ENCODE measurements at regions not wholly inside any gene's neighbourhood (a gene's known extent, or its start where the extent isn't known, plus 50 kb on each side); places are given as distances from the start of the nearest gene placed in this dataset.

DNA sequence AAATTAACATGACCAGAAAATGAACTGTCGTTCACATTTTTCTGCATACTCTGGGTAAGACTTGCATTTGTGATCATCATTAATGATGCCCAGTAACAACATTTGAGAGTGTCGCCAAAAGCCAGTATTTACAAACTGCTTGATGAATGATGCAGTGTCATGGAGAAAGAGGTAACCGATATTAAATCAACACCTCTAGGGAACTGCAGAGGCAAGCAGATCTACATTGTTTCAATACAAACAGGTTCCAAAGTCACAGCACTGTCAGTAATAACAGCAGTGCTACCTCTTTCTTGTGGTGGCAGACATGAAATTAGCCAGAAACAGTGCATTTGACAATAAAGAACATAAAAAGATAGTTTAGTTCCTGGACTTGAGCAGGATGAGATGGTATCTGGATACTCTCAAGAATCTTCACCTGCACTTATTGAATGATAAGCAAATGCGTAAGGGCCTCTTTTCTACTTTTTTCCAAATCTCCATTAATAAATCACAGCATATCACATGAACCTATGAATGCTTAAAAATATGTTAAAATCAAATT, 456.6 kb downstream of the ARHGEF28 start:
- Histone ChIP-seq H3K27ac (ENCODE audit: low read length) (no peak overlapping the region), H3K36me3 (replicated peaks; ENCODE audit: insufficient read depth, low read length) (no peaks in the 10 kb centered on the region), H3K4me2 (ENCODE audit: low read depth, low read length) (no peak overlapping the region), H3K9me3 (replicated peaks; ENCODE audit: insufficient read depth, low read length) (no peaks in the 10 kb centered on the region), H2AFZ (ENCODE audit: low read length) (no peak overlapping the region), H3K4me1 (ENCODE audit: low read length) (peaks cover 21% of the 10 kb centered on the region), H3K9ac (ENCODE audit: low read length) (no peak overlapping the region), H3K4me3 (ENCODE audit: low read length) (no peak overlapping the region), H3F3A (ENCODE audit: insufficient read depth, low read length) (peaks cover 8% of the 10 kb centered on the region; the same call in 1 of the 2 replicates), H3K9me2 (replicated peaks; ENCODE audit: insufficient read depth, low read length) (no peaks in the 10 kb centered on the region), H3K27me3 (replicated peaks; ENCODE audit: insufficient read depth, low read length) (no peaks in the 10 kb centered on the region), H3K79me2 (ENCODE audit: low read length) (no peaks in the 10 kb centered on the region), H4K20me1 (ENCODE audit: insufficient read depth, low read length) (no peaks in the 10 kb centered on the region)
- no peak for DNase-seq
- TF ChIP-seq EZH2phosphoT487 (IDR thresholded peaks at IDR 0.05; ENCODE audit: low read length) (no peak), EZH2 (optimal IDR thresholded peaks at IDR 0.05; ENCODE audit: low read depth, low read length) (no peak)
- TF ChIP-seq, protein P1, sequence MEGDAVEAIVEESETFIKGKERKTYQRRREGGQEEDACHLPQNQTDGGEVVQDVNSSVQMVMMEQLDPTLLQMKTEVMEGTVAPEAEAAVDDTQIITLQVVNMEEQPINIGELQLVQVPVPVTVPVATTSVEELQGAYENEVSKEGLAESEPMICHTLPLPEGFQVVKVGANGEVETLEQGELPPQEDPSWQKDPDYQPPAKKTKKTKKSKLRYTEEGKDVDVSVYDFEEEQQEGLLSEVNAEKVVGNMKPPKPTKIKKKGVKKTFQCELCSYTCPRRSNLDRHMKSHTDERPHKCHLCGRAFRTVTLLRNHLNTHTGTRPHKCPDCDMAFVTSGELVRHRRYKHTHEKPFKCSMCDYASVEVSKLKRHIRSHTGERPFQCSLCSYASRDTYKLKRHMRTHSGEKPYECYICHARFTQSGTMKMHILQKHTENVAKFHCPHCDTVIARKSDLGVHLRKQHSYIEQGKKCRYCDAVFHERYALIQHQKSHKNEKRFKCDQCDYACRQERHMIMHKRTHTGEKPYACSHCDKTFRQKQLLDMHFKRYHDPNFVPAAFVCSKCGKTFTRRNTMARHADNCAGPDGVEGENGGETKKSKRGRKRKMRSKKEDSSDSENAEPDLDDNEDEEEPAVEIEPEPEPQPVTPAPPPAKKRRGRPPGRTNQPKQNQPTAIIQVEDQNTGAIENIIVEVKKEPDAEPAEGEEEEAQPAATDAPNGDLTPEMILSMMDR (IDR thresholded peaks at IDR 0.05; ENCODE audit: low read length) = no peak

DNA sequence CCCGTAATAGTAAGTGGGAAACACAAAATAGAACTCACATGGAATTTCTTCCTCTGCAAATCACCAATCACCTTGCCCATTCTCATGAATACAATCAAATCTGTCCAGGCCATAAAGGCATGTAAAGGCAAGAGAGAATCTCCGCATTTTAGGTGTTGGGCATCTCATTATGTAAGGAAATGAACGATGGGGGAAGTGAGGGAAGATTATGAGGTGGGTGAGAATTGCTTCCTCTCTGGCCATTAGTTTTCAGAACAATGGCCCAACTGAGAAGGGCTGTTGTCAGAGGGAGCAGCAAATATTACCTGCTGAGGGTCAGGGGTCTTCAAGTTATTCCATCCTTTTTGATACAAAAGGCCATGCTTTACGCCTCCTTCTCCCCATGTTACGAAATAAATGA, 455.1 kb downstream of the ARHGEF28 start:
- H3K27ac ChIP-seq (ENCODE audit: low read length) = no peak overlapping the region
- no peak for DNase-seq
- no peak overlapping the region for H2AFZ ChIP-seq (ENCODE audit: low read length)
- peak overlapping the region; percentile 23; the same call in 1 of the 2 replicates for H3K4me2 ChIP-seq (ENCODE audit: low read depth, low read length)
- no peaks in the 10 kb centered on the region for H3K36me3 ChIP-seq (replicated peaks; ENCODE audit: insufficient read depth, low read length)
- H3K9ac ChIP-seq (ENCODE audit: low read length) = no peak overlapping the region
- no peaks in the 10 kb centered on the region for H3K9me2 ChIP-seq (replicated peaks; ENCODE audit: insufficient read depth, low read length)
- H3F3A ChIP-seq (ENCODE audit: insufficient read depth, low read length) = peaks cover 8% of the 10 kb centered on the region; the same call in 1 of the 2 replicates
- H3K27me3 ChIP-seq (replicated peaks; ENCODE audit: insufficient read depth, low read length) = no peaks in the 10 kb centered on the region
- no peaks in the 10 kb centered on the region for H3K79me2 ChIP-seq (ENCODE audit: low read length)
- no peaks in the 10 kb centered on the region for H3K9me3 ChIP-seq (replicated peaks; ENCODE audit: insufficient read depth, low read length)
- peaks cover 21% of the 10 kb centered on the region for H3K4me1 ChIP-seq (ENCODE audit: low read length)
- no peak overlapping the region for H3K4me3 ChIP-seq (ENCODE audit: low read length)
- no peaks in the 10 kb centered on the region for H4K20me1 ChIP-seq (ENCODE audit: insufficient read depth, low read length)
- TF ChIP-seq, protein P1 (IDR thresholded peaks at IDR 0.05; ENCODE audit: low read length) = no peak
- TF ChIP-seq EZH2 (optimal IDR thresholded peaks at IDR 0.05; ENCODE audit: low read depth, low read length) = no peak

DNA sequence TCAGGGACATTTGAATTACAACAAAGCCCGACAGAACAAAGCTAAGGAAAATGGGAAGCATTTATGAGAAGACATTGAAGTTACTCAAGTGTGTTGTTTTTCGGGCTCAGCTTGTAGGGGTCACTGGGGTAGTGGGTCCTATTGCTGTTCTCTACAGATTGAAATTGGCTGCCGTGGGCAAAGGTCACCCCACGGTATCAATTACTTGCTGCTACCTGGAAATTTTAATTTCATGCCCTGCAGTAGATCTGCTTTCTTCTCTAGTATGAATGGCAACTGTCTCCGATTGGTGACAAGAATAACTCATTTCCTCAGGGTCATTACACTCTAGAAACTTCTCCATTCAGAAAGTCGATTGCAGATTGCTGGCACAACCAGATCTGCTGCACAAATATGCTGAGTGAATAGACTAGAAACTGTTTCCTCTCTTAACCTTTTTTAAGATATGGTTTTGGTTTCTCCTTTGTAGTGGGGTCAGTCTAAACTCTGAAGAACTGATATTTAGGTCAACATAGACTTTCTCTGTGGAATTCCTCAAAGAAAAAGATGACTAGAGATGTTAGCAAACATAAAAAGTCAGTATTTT, 454.1 kb downstream of the ARHGEF28 start:
- Histone ChIP-seq H3K27me3 (replicated peaks; ENCODE audit: insufficient read depth, low read length) (no peaks in the 10 kb centered on the region), H3K4me2 (ENCODE audit: low read depth, low read length) (peak overlapping the region; percentile 61), H4K20me1 (ENCODE audit: insufficient read depth, low read length) (no peaks in the 10 kb centered on the region), H2AFZ (ENCODE audit: low read length) (peak overlapping the region; percentile 50), H3K9me3 (replicated peaks; ENCODE audit: insufficient read depth, low read length) (no peaks in the 10 kb centered on the region), H3K4me1 (ENCODE audit: low read length) (peaks cover 21% of the 10 kb centered on the region), H3K4me3 (ENCODE audit: low read length) (peak overlapping the region; percentile 16; the same call in 1 of the 2 replicates), H3K36me3 (replicated peaks; ENCODE audit: insufficient read depth, low read length) (no peaks in the 10 kb centered on the region), H3K9me2 (replicated peaks; ENCODE audit: insufficient read depth, low read length) (no peaks in the 10 kb centered on the region), H3K27ac (ENCODE audit: low read length) (peak overlapping the region; percentile 48; the same call in 1 of the 2 replicates), H3K9ac (ENCODE audit: low read length) (no peak overlapping the region), H3K79me2 (ENCODE audit: low read length) (no peaks in the 10 kb centered on the region), H3F3A (ENCODE audit: insufficient read depth, low read length) (peaks cover 8% of the 10 kb centered on the region; the same call in 1 of the 2 replicates)
- DNase-seq = peak; percentile 85
- TF ChIP-seq, protein P1 (IDR thresholded peaks at IDR 0.05; ENCODE audit: low read length) = no peak
- no peak for TF ChIP-seq EZH2phosphoT487 (IDR thresholded peaks at IDR 0.05; ENCODE audit: low read length)
- no peak for TF ChIP-seq EZH2 (optimal IDR thresholded peaks at IDR 0.05; ENCODE audit: low read depth, low read length)
